Activated naive CD4-positive, alpha-beta T cell treated with Interleukin-2 at 50 U/mL for 16 hours (primary cell): ENCODE measurements at regions not wholly inside any gene's neighbourhood (a gene's known extent, or its start where the extent isn't known, plus 50 kb on each side); places are given as distances from the start of the nearest gene placed in this dataset.

Experiments
- DNase-seq: peaks from one replicate; pipeline ENCODE4 v3.0.0-alpha.2; 2020

DNA sequence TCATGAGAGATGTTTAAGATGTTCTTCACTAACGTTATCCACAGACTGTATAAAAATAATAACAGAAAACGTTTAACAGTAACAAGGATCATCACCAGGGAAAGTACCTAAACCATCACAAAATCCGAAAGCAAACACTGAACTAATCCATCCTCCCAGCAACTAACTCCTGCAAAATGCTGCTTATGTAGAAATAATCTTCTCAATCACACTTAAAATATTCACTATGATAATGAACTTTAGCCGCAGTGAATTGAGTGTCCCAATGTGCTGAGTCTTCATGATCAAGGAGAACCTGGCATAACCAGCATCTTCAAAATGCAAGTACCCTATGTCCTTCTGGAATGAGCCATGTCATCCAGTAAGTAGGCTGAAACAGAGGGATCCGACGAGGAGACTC, 166.1 kb downstream of the LTN1 start:
- no peak for DNase-seq

DNA sequence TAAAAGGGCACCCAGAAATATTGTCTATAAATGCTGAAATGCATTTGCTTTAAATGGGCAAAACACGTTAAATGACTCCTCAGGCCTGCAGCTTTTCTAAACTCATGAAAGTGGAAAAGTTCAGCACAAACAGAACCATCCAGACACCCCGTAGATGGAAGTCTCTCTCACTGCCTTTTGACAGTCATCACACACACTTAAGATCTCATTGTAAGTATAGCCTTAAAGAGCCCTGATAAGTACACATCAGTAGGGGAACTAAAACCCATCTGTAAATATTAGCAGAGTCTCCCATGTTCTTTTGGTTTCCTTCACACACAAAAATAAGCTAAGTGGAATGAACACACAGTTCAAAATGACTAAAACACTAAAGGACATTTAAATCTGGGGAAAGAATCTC, 166.7 kb downstream of the LTN1 start:
- no peak for DNase-seq

- no peak for DNase-seq
Measured at GRCh38 chr21:28823429-28823828, 169.2 kb downstream of the LTN1 start.

GRCh38 chr21:28822486-28823335, 170.0 kb downstream of the LTN1 start:
- no peak for DNase-seq

GRCh38 chr21:28822123-28822399, 170.6 kb downstream of the LTN1 start:
- no peak for DNase-seq

DNA sequence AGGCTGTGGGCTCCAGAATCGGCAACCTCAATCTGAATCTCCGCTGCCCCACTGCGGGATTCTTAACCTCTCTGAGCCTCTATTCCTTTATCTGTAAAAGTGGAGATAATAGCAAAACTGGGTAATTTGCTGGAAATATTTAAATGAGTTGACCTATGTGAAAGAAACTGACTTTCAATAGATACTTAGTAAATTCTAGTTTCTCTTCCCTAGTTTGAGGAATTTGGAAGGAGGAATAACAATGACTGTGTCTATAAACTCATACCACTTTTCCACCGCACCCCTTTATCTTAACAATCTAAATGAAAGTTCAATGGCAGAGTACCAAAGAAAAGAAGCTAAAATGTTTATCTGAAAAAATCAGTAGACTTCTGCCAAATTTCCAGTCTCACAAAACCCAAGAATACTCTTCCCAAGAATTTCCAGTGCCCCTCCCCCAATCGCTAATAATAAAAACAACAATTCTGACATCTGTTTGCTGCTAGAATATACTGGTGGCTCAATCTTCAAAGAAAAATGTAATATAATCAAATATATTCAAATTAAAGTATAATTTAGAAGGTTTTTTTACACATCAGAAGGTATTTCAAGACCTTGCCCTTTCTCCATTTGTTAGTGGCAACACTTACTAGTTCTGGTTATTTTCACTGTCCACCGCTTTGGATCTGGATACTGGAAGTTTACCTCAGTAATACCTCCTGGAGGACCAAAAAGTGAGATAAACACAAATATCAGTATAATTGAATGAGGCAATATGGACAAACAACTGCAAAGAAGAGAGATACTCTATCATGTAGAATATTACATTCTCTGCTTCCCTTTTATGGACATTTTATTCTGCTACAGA, 171.2 kb downstream of the LTN1 start:
- DNase-seq = no peak

DNA sequence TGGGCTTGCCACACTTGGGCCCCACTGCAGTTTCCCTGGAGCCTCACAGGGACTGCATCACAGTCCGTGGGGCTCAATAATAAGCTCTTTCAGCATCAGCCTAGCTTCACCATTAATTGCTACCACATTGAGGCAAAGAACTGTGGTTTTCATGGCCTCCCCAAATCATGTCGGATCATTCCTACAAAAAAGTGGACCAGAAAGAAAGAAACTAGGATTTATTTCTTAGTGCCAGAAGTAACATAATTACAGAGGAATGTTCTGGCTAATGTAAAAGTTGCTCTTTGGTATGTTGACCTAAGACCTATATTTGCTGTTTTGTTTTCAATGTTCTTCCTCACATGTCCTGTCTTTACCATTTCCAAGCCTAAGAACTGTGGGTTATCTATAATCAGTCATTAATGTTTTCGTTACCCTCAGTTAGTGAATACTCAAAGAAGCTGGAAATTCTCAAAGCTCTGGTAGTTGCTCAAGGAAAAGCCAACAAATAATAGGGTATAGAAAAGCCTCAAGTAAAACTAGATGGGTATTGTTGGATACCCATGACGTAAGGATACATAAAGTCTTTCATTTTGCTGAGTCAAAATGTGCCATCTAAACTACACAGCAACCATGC, 173.9 kb downstream of the LTN1 start:
- DNase-seq = no peak

- DNase-seq = no peak
Measured at GRCh38 chr21:28817871-28818270, 174.8 kb downstream of the LTN1 start.

GRCh38 chr21:28811860-28812259, 180.8 kb downstream of the LTN1 start:
- DNase-seq = no peak

DNA sequence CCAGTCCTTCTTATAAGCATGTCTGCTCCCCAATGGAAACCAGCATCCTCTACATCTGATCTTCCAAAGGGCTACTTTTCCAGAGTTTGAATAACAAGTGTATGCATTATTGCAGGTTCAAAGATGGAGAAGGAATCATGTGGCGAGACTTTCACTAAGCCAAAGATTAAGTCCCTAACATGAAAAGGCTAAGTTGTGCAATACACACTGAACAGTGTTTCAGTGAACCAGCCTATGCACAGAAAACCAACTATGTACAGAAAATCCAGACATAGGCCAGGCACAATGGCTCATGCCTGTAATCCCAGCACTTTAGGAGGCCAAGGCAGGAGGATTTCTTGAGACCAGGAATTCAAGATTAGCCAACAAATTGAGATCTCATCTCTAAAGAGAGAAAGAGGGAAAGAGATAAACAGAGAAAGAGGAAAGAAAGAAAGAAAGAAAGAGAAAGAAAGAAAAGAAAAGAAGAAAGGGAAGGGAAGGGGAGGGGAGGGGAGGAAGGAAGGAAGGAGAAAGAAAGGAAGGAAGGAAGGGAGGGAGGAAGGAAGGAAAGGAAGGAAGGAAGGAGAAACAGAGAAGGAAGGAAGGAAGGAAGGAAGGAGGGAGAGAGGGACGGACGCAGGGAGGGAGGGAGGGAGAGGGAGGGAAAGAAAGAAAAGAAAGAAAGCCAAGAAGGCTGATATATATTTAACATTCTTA, 181.7 kb downstream of the LTN1 start:
- DNase-seq = no peak

DNA sequence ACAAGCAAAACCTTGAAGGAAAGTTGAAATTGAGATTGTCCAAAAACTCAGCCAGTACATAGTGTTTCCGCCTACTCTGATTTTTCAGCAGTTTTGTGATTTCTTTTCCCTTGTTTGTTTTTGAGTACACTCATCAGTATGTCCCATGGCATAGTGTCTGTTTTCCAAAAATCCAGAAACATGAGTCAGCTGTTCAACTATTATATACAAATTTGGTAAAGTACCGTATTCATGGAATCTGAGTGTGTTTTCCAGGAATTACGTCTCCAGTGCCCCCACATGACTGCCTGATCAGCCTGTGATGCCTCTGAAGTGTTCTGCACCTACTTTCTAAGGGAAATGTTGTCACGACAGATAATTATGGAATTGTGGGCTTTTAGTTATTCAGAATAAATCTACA, 186.8 kb downstream of the LTN1 start:
- DNase-seq = no peak

GRCh38 chr21:28804089-28804670, 188.5 kb downstream of the LTN1 start:
- DNase-seq = no peak

DNA sequence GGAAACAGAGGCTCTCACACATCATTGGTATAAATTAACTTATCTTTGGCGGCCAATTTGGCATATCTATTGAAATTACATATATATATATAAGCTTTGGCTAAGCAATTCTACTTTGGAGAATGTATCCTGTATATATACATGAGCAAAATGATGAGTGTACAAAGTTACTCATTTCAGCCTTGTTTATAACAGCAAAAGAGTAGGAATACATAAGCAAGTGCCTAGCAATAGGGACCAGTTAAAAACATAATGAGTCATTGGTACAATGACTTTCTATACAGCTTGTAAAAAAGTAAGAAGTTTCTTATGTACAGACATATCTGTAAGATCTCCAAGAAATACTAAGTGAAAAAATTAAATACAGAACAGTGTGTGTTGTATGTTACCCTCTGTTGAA, 190.8 kb downstream of the LTN1 start:
- DNase-seq = no peak

DNA sequence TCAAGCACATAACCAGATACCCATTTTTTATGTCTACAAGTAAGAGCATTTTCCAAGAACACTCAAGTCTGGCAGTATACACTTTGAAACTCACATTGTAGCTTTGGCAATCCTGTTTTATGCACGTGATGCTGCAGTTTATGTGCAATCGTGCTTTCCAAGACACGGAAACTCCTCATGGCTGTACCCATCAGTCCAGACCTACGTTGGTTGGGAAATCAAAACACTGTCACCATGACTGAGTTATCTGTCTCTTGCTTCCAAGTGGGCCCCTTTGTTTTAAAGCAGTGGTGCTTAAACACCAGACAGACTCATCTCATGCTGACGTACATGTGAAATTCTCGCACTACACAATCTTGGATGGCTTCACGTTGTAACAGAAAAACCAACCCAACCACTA, 192.8 kb downstream of the LTN1 start:
- DNase-seq = no peak

DNA sequence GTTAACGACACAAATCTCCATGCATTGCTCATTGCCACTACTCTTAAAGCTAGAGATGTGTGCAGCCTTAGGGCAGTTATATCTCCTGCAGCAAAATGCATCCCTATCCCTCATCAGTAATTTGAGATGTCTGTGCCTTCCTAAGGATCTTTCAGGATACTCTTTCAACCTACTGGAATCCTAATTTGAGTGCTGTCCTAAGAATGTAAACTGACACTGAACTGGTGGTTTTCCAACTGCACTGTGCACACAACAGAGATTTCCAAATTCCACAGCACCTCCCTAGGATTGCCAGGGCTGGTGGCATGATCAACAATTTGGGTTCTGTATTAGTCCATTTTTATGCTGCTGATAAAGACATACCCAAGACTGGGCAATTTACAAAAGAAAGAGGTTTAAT, 193.9 kb downstream of the LTN1 start:
- DNase-seq = no peak

DNA sequence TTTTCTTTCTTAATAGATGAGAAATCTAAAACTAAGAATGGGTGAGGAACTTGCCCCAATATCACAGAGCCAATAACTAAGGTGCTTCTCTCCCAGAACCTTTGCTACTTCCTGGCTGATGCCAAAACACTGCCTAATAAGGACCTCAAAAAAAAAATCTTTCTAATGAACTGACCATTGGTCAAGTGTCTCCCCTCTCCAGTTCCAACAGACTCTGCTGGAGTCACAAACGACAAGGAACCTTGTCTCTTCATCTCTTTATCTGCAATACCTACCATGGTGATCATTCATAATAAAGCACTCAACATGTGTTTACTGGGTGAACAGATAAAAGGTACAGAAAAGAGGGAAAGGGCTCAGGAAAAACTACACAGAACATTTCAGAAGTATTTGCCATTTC, 197.4 kb downstream of the LTN1 start:
- DNase-seq = no peak

DNA sequence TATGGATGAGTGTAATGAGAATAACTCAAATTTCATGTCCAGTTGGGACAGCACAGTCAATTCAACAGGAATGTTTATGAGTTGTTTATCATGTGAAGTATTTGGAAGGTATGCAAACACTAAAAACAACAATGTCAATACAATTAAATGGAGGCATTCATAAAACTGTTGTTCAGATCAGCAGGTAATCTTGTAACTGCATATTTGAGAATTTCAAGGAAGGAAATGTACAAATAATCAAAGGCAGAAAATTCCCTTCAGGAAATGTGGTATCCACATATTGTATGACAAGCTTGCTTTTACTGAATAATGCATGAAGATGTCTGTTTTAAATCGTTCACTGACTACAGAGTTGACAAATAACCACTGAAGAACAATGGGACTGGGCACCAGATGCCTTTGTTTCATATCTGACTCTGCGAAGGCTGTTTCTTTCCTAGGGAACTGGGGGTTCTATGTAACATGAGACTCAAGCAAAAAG, 198.3 kb downstream of the LTN1 start:
- DNase-seq = no peak

DNA sequence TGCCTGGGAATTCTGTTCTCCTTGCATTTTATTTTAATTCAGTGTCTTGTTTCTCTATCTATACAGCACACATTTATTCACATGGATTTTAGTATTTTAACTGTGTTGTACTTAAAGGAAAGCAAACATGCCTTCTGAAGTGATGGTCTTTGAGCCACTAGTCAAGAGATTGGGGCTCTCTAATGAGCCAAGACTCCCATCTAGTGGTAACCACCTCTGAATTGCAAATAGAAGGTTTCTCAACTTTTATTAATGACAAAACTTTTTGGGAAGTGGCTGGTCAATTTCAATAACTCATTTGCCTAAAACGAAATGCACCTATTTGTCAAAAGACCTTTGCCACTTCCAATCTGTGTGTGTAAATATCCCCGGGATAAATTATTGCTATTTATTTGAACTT, 199.6 kb downstream of the LTN1 start:
- no peak for DNase-seq

- DNase-seq = no peak
Measured at GRCh38 chr21:28791595-28792282, 200.9 kb downstream of the LTN1 start.

DNA sequence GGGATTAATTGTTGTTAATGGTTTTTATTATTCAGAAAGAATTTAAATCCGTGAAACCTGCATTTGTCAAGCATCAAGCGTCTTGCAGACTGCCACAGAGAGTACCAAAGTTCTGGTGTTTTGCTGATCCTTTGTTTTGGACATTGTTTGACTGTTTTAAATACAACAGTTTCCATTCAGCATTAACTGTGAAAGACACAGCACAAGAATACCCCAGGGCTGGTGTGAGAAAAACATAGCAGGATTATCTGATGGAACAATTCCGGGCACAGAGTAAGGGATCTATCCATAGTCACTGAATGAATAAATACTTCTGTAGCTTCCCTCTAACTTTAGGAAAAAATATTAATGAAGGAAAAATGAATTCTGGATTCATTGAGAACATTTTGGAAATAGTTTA, 202.3 kb downstream of the LTN1 start:
- DNase-seq = no peak

- DNase-seq = no peak
Measured at GRCh38 chr21:28789523-28789922, 203.2 kb downstream of the LTN1 start.

DNA sequence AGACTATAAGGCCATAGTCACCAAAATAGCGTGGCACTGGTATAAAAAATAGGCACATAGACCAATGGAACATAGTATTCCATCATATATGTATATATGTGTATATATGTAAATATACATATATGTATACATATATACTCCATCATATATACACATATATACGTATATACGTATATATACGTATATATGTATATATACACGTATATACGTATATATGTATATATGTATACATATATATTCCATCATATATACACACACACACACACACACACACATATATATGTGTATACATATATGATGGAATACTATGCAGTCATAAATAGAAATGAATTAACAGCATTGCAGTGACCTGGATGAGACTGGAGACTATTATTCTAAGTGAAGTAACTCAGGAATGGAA, 204.6 kb downstream of the LTN1 start:
- no peak for DNase-seq
